HG03469 (cell line): ENCODE measurements at regions not wholly inside any gene's neighbourhood (a gene's known extent, or its start where the extent isn't known, plus 50 kb on each side); places are given as distances from the start of the nearest gene placed in this dataset.

ENCODE experiments used
- ATAC-seq: cut with Tn5 transposase; IDR thresholded peaks from one replicate; pipeline ENCODE4 v1.9.1; 2021; ENCODE audit warnings: mild to moderate bottlenecking, moderate library complexity, moderate number of reproducible peaks; ENCODE audit not compliant: unreplicated experiment

GRCh38 chr9:129393064-129393463, 215.0 kb upstream of the IER5L start:
- no peak for ATAC-seq

GRCh38 chr9:129392093-129392541, 214.1 kb upstream of the IER5L start:
- no peak for ATAC-seq

- no peak for ATAC-seq
Measured at GRCh38 chr9:129391221-129391661, 213.2 kb upstream of the IER5L start.

- ATAC-seq, result no peak
Measured at GRCh38 chr9:129390541-129390940, 212.5 kb upstream of the IER5L start.

GRCh38 chr9:129387822-129388221, 209.8 kb upstream of the IER5L start:
- ATAC-seq, result no peak

GRCh38 chr9:129386812-129387177, 208.7 kb upstream of the IER5L start:
- ATAC-seq, result no peak

- ATAC-seq, result no peak
Measured at GRCh38 chr9:129385211-129385934, 207.3 kb upstream of the IER5L start.

- no peak for ATAC-seq
Measured at GRCh38 chr9:129384491-129385210, 206.6 kb upstream of the IER5L start.

- peak; percentile 66 for ATAC-seq
Measured at GRCh38 chr9:129383561-129384490, 205.8 kb upstream of the IER5L start.

GRCh38 chr9:129383019-129383560, 205.0 kb upstream of the IER5L start:
- peak; percentile 12 for ATAC-seq

- ATAC-seq, result no peak
Measured at GRCh38 chr9:129382281-129383018, 204.4 kb upstream of the IER5L start.

GRCh38 chr9:129381481-129381957, 203.5 kb upstream of the IER5L start:
- no peak for ATAC-seq

GRCh38 chr9:129380961-129381401, 202.9 kb upstream of the IER5L start:
- ATAC-seq, result no peak

GRCh38 chr9:129379886-129380285, 201.8 kb upstream of the IER5L start:
- ATAC-seq, result no peak

- no peak for ATAC-seq
Measured at GRCh38 chr9:129379181-129379836, 201.2 kb upstream of the IER5L start.

- no peak for ATAC-seq
Measured at GRCh38 chr9:129377931-129378661, 200.0 kb upstream of the IER5L start.

GRCh38 chr9:129377181-129377580, 199.1 kb upstream of the IER5L start:
- no peak for ATAC-seq

- no peak for ATAC-seq
Measured at GRCh38 chr9:129375845-129376244, 197.8 kb upstream of the IER5L start.

GRCh38 chr9:129374651-129375050, 196.6 kb upstream of the IER5L start:
- ATAC-seq, result no peak
